Neutrophil (primary cell): ENCODE measurements at regions not wholly inside any gene's neighbourhood (a gene's known extent, or its start where the extent isn't known, plus 50 kb on each side); places are given as distances from the start of the nearest gene placed in this dataset.

Experiments
- H3K27ac ChIP-seq: fragments of 200-600 bp; sonication (generic); 2 replicates; pipeline ENCODE4 v1.5.1; 2016; ENCODE audit warnings: mild to moderate bottlenecking, moderate library complexity
- H3K27me3 ChIP-seq: fragments of 200-600 bp; sonication (generic); 2 replicates; pipeline ENCODE4 v1.6.0; 2016; ENCODE audit warnings: mild to moderate bottlenecking
- H3K36me3 ChIP-seq: fragments of 200-600 bp; sonication (generic); 2 replicates; pipeline ENCODE4 v1.5.1; 2017
- H3K4me1 ChIP-seq, 2 experiments: fragments of 200-600 bp in 1 of 2; sonication (generic) in 1 of 2; 1 replicate in 1 of 2; 2 replicates in 1 of 2; pipeline versions ENCODE4 v1.5.1 to v1.6.1; 2013 to 2016; ENCODE audit warnings: low read depth in 1 of 2, low read length in 1 of 2, mild to moderate bottlenecking in 1 of 2, moderate library complexity in 1 of 2; ENCODE audit not compliant: control insufficient read depth in 1 of 2, insufficient read depth in 1 of 2
- H3K4me3 ChIP-seq, 2 experiments: fragments of 200-600 bp in 1 of 2; sonication (generic) in 1 of 2; 1 replicate in 1 of 2; 2 replicates in 1 of 2; pipeline ENCODE4 v1.5.1; 2013 to 2016; ENCODE audit warnings: low read depth in 1 of 2, low read length in 1 of 2, mild to moderate bottlenecking in 1 of 2, moderate library complexity in 1 of 2
- H3K9me3 ChIP-seq: fragments of 200-600 bp; sonication (generic); 2 replicates; pipeline ENCODE4 v1.5.1; 2016
- CTCF ChIP-seq: fragments of 200-600 bp; sonication (generic); IDR thresholded peaks from 2 replicates; pipeline ENCODE4 v1.5.1; 2016; ENCODE audit warnings: antibody characterized with exemption

- Histone ChIP-seq H3K9me3 (no peaks in the 10 kb centered on the region), H3K4me1 (peaks cover 4 to 7% of the 10 kb centered on the region in 2 experiments), H3K27ac (no peak overlapping the region), H3K4me3 (no peak overlapping the region), H3K36me3 (no peaks in the 10 kb centered on the region), H3K27me3 (peaks cover 100% of the 10 kb centered on the region)
- no peak for TF ChIP-seq CTCF
Observed at GRCh38 chr1:147079400-147080005, 92.8 kb downstream of the PRKAB2 start.

GRCh38 chr1:147078606-147079399 is 93.5 kb downstream of the PRKAB2 start:
- peaks cover 100% of the 10 kb centered on the region for H3K27me3 ChIP-seq
- H3K27ac ChIP-seq, result no peak overlapping the region
- H3K4me3 ChIP-seq, result no peak overlapping the region
- H3K4me1 ChIP-seq, result peaks cover 0 to under 1% of the 10 kb centered on the region in 2 experiments
- H3K9me3 ChIP-seq, result no peaks in the 10 kb centered on the region
- no peaks in the 10 kb centered on the region for H3K36me3 ChIP-seq
- TF ChIP-seq CTCF, result no peak

- H3K36me3 ChIP-seq, result no peaks in the 10 kb centered on the region
- H3K27me3 ChIP-seq, result peaks cover 100% of the 10 kb centered on the region
- H3K4me3 ChIP-seq, result no peak overlapping the region
- no peak overlapping the region for H3K27ac ChIP-seq
- no peaks in the 10 kb centered on the region for H3K9me3 ChIP-seq
- no peaks in the 10 kb centered on the region for H3K4me1 ChIP-seq
- TF ChIP-seq CTCF, result no peak
Observed at GRCh38 chr1:147077936-147078605, 94.2 kb downstream of the PRKAB2 start.

GRCh38 chr1:147077523-147077922 is 94.7 kb downstream of the PRKAB2 start:
- Histone ChIP-seq H3K36me3 (no peaks in the 10 kb centered on the region), H3K4me1 (peaks cover 0 to 4% of the 10 kb centered on the region in 2 experiments), H3K4me3 (no peak overlapping the region), H3K9me3 (no peaks in the 10 kb centered on the region), H3K27me3 (peaks cover 100% of the 10 kb centered on the region), H3K27ac (no peak overlapping the region)
- TF ChIP-seq CTCF, result no peak

GRCh38 chr1:147077081-147077480 is 95.2 kb downstream of the PRKAB2 start:
- no peak for TF ChIP-seq CTCF
- Histone ChIP-seq H3K4me3 (no peak overlapping the region), H3K27me3 (peaks cover 100% of the 10 kb centered on the region), H3K27ac (no peak overlapping the region), H3K9me3 (no peaks in the 10 kb centered on the region), H3K4me1 (peaks cover 0 to 4% of the 10 kb centered on the region in 2 experiments), H3K36me3 (no peaks in the 10 kb centered on the region)
